ENCODE measurements at regions not wholly inside any gene's neighbourhood (a gene's known extent, or its start where the extent isn't known, plus 50 kb on each side); places are given as distances from the start of the nearest gene placed in this dataset.

DNA sequence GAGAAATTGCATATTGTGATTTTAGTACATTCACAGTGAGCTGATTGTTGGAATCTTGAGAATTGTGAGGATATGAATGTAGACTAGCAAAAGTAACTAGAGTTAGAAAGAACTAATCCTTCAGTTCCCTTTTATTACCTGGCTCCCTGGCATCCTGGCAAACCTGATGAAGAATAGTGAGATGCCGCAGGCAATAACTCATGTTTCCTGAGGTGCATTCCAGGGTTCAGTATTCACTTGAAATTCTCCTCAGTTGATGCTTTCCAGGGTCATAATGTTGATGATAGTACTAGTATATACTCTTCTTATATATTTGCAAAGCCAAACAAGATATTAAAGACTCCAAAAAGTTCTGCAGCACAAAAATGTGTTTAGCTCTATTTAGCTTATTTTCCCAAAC, 432.1 kb upstream of the CELF4 start:
- H3K27ac ChIP-seq (ENCODE audit: low read length), result no peak overlapping the region
- H3K36me3 ChIP-seq (ENCODE audit: insufficient read depth, low read length), result no peaks in the 10 kb centered on the region
- no peaks in the 10 kb centered on the region for H3K27me3 ChIP-seq (ENCODE audit: low read length)
- no peaks in the 10 kb centered on the region for H3K4me1 ChIP-seq (ENCODE audit: low read length)
- no peaks in the 10 kb centered on the region for H4K20me1 ChIP-seq (ENCODE audit: insufficient read depth, low read depth, low read length)
- H2AFZ ChIP-seq (ENCODE audit: low read length), result no peak overlapping the region
- H3K9me2 ChIP-seq (replicated peaks; ENCODE audit: insufficient read depth, low read length), result no peaks in the 10 kb centered on the region
- no peaks in the 10 kb centered on the region for H3K79me2 ChIP-seq (ENCODE audit: low read length)
- DNase-seq, result no peak
- no peak overlapping the region for H3K9ac ChIP-seq (ENCODE audit: low read length)
- H3K9me3 ChIP-seq (ENCODE audit: low read length), result peaks cover 22% of the 10 kb centered on the region
- H3K4me2 ChIP-seq (ENCODE audit: low read depth, low read length, poor library complexity, severe bottlenecking), result no peak overlapping the region
- no peak overlapping the region for H3K4me3 ChIP-seq (ENCODE audit: low read length)

DNA sequence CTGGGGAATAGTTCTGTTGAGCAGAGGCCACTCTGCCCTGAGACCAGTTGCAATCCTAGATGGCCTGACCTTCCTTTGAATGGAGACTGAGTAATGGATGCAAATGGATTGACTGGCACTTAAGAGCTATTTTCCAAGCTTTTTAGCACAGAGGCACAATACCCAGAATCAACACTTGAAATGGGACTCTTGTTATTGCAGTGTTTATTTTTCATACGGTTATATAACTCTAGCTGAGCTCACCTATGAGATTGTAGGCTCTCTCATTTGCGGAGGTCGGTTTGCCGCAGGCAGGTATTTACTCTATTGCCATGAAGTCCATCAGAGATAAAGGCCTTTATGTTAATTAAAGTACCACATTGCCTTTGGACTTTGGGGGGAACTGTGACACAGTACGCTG, 422.3 kb upstream of the CELF4 start:
- no peaks in the 10 kb centered on the region for H3K27me3 ChIP-seq (ENCODE audit: low read length)
- no peaks in the 10 kb centered on the region for H4K20me1 ChIP-seq (ENCODE audit: insufficient read depth, low read depth, low read length)
- H3K4me2 ChIP-seq (ENCODE audit: low read depth, low read length, poor library complexity, severe bottlenecking), result no peak overlapping the region
- H3K27ac ChIP-seq (ENCODE audit: low read length), result no peak overlapping the region
- no peaks in the 10 kb centered on the region for H3K79me2 ChIP-seq (ENCODE audit: low read length)
- no peak overlapping the region for H3K9ac ChIP-seq (ENCODE audit: low read length)
- no peaks in the 10 kb centered on the region for H3K36me3 ChIP-seq (ENCODE audit: insufficient read depth, low read length)
- H3K9me2 ChIP-seq (replicated peaks; ENCODE audit: insufficient read depth, low read length), result no peaks in the 10 kb centered on the region
- H2AFZ ChIP-seq (ENCODE audit: low read length), result no peak overlapping the region
- H3K4me3 ChIP-seq (ENCODE audit: low read length), result no peak overlapping the region
- no peaks in the 10 kb centered on the region for H3K4me1 ChIP-seq (ENCODE audit: low read length)
- DNase-seq, result no peak
- H3K9me3 ChIP-seq (ENCODE audit: low read length), result peaks cover 13% of the 10 kb centered on the region

DNA sequence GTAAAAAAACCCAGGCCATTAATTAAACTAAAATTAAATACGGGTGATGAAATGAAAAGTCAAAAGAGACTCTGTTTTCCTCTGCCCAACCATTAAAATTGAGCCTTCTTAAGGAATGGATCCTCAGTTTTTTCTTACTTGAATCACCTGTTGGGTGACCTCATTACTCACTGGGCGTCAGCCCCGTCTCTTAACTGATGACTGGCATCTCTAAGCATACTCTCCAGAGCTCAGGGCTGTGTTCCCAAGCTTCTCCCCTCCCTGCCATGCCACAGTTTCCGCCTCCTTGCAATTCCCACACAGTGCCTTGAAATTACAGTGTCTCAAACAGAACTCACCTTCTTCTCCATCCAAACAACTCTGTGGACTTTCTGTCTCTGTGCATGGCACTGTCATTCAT, 421.1 kb upstream of the CELF4 start:
- peaks cover 9% of the 10 kb centered on the region for H3K9me3 ChIP-seq (ENCODE audit: low read length)
- H3K9ac ChIP-seq (ENCODE audit: low read length), result no peak overlapping the region
- no peak overlapping the region for H3K4me2 ChIP-seq (ENCODE audit: low read depth, low read length, poor library complexity, severe bottlenecking)
- H3K4me1 ChIP-seq (ENCODE audit: low read length), result no peaks in the 10 kb centered on the region
- H3K9me2 ChIP-seq (replicated peaks; ENCODE audit: insufficient read depth, low read length), result no peaks in the 10 kb centered on the region
- DNase-seq, result no peak
- no peaks in the 10 kb centered on the region for H3K36me3 ChIP-seq (ENCODE audit: insufficient read depth, low read length)
- no peak overlapping the region for H2AFZ ChIP-seq (ENCODE audit: low read length)
- no peaks in the 10 kb centered on the region for H3K79me2 ChIP-seq (ENCODE audit: low read length)
- no peaks in the 10 kb centered on the region for H4K20me1 ChIP-seq (ENCODE audit: insufficient read depth, low read depth, low read length)
- H3K27ac ChIP-seq (ENCODE audit: low read length), result no peak overlapping the region
- H3K4me3 ChIP-seq (ENCODE audit: low read length), result no peak overlapping the region
- no peaks in the 10 kb centered on the region for H3K27me3 ChIP-seq (ENCODE audit: low read length)

DNA sequence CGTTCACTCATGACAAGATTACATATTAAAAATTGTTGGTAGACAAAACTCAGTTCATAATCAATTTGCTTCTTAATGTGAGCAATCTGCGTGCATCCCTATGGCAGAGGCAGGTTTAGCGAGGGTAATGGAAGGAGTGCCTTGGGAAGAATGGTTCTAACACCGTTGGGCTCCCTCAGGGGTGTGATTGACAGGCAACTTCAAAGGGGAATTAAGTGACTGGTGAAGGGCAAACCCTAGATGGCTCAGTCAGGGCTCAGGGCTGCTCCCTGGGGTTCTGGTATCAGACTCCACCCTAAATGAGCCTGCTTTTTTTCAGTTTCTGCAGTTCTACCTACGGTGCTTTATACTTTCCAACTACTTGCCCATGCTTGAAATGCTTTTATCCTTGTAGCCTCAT, 419.5 kb upstream of the CELF4 start:
- Histone ChIP-seq H4K20me1 (ENCODE audit: insufficient read depth, low read depth, low read length) (no peaks in the 10 kb centered on the region), H3K9ac (ENCODE audit: low read length) (no peak overlapping the region), H2AFZ (ENCODE audit: low read length) (no peak overlapping the region), H3K36me3 (ENCODE audit: insufficient read depth, low read length) (no peaks in the 10 kb centered on the region), H3K9me3 (ENCODE audit: low read length) (peaks cover 8% of the 10 kb centered on the region), H3K4me3 (ENCODE audit: low read length) (no peak overlapping the region), H3K27me3 (ENCODE audit: low read length) (no peaks in the 10 kb centered on the region), H3K79me2 (ENCODE audit: low read length) (no peaks in the 10 kb centered on the region), H3K9me2 (replicated peaks; ENCODE audit: insufficient read depth, low read length) (no peaks in the 10 kb centered on the region), H3K4me2 (ENCODE audit: low read depth, low read length, poor library complexity, severe bottlenecking) (no peak overlapping the region), H3K4me1 (ENCODE audit: low read length) (no peaks in the 10 kb centered on the region), H3K27ac (ENCODE audit: low read length) (no peak overlapping the region)
- no peak for DNase-seq

DNA sequence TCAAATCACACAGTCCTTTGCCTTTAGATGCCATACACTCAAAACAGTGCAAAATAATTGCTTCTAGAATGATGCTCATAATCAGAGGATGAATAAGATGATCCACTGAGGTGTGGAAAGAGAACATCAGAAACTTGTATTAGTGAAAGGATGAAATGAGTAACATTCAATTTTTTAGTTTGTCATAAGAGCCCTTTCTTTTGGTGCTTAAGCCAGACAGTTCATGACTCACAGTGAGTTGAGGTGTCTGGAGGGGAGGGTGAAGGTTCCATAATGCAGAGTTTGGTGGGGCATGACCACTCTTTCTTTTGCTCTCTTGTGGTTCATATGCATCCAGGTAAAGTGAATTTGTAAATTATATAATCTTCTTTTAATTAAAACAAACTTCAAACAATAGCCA, 415.0 kb upstream of the CELF4 start:
- Histone ChIP-seq H2AFZ (ENCODE audit: low read length) (no peak overlapping the region), H3K9ac (ENCODE audit: low read length) (no peak overlapping the region), H3K27ac (ENCODE audit: low read length) (no peak overlapping the region), H3K4me1 (ENCODE audit: low read length) (no peaks in the 10 kb centered on the region), H3K79me2 (ENCODE audit: low read length) (no peaks in the 10 kb centered on the region), H4K20me1 (ENCODE audit: insufficient read depth, low read depth, low read length) (no peaks in the 10 kb centered on the region), H3K4me2 (ENCODE audit: low read depth, low read length, poor library complexity, severe bottlenecking) (no peak overlapping the region), H3K9me2 (replicated peaks; ENCODE audit: insufficient read depth, low read length) (no peaks in the 10 kb centered on the region), H3K27me3 (ENCODE audit: low read length) (no peaks in the 10 kb centered on the region), H3K36me3 (ENCODE audit: insufficient read depth, low read length) (no peaks in the 10 kb centered on the region), H3K4me3 (ENCODE audit: low read length) (no peak overlapping the region), H3K9me3 (ENCODE audit: low read length) (peaks cover 16% of the 10 kb centered on the region; the same call in 1 of the 2 replicates)
- no peak for DNase-seq

DNA sequence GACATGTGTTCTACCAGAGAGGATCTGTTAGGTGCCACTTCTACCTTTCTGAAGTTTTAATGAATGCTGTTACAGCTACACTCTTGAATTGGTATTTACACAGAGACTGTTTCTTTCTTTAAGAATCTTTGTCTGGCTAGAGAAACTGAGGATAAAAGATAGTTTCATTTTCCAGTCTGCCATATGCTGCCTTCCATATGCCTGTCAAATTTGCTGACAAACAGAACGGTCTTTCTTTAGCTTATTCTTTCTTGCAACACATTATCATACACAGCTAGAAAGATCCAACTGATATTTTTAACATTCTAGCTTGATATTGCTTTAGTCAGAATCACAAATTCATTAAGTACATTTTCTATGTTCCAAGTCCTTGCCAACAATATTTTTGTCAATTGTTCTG, 409.8 kb upstream of the CELF4 start:
- Histone ChIP-seq H3K36me3 (ENCODE audit: insufficient read depth, low read length) (no peaks in the 10 kb centered on the region), H3K9me2 (replicated peaks; ENCODE audit: insufficient read depth, low read length) (no peaks in the 10 kb centered on the region), H3K4me1 (ENCODE audit: low read length) (no peaks in the 10 kb centered on the region), H3K4me2 (ENCODE audit: low read depth, low read length, poor library complexity, severe bottlenecking) (no peak overlapping the region), H3K9me3 (ENCODE audit: low read length) (peaks cover 16% of the 10 kb centered on the region), H2AFZ (ENCODE audit: low read length) (no peak overlapping the region), H3K27me3 (ENCODE audit: low read length) (no peaks in the 10 kb centered on the region), H3K4me3 (ENCODE audit: low read length) (no peak overlapping the region), H3K79me2 (ENCODE audit: low read length) (no peaks in the 10 kb centered on the region), H3K9ac (ENCODE audit: low read length) (no peak overlapping the region), H3K27ac (ENCODE audit: low read length) (no peak overlapping the region), H4K20me1 (ENCODE audit: insufficient read depth, low read depth, low read length) (no peaks in the 10 kb centered on the region)
- DNase-seq, result no peak

DNA sequence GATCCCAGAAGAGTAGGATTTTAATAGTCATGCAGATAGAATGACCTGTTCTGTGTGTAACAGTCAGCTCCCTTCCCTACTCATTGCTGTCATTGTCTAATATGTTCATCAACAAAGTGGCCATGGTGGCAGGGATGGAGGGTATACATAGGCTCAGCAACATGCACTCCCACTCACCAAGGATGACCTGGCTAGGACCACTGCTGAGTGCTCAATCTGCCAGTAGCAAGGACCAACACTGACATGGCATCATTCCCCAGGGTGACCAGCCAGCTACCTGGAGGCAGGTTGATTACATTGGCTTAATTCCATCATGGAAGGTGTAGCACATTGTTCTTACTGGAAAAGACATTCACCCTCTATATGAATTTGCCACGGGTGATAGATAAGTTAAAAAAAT, 401.7 kb upstream of the CELF4 start:
- no peaks in the 10 kb centered on the region for H4K20me1 ChIP-seq (ENCODE audit: insufficient read depth, low read depth, low read length)
- H3K4me2 ChIP-seq (ENCODE audit: low read depth, low read length, poor library complexity, severe bottlenecking), result no peak overlapping the region
- H3K4me1 ChIP-seq (ENCODE audit: low read length), result no peaks in the 10 kb centered on the region
- H3K79me2 ChIP-seq (ENCODE audit: low read length), result no peaks in the 10 kb centered on the region
- no peaks in the 10 kb centered on the region for H3K36me3 ChIP-seq (ENCODE audit: insufficient read depth, low read length)
- H3K4me3 ChIP-seq (ENCODE audit: low read length), result no peak overlapping the region
- H3K9me3 ChIP-seq (ENCODE audit: low read length), result peaks cover 14% of the 10 kb centered on the region
- H2AFZ ChIP-seq (ENCODE audit: low read length), result no peak overlapping the region
- H3K9me2 ChIP-seq (replicated peaks; ENCODE audit: insufficient read depth, low read length), result no peaks in the 10 kb centered on the region
- no peak overlapping the region for H3K27ac ChIP-seq (ENCODE audit: low read length)
- no peak for DNase-seq
- no peak overlapping the region for H3K9ac ChIP-seq (ENCODE audit: low read length)
- no peaks in the 10 kb centered on the region for H3K27me3 ChIP-seq (ENCODE audit: low read length)

DNA sequence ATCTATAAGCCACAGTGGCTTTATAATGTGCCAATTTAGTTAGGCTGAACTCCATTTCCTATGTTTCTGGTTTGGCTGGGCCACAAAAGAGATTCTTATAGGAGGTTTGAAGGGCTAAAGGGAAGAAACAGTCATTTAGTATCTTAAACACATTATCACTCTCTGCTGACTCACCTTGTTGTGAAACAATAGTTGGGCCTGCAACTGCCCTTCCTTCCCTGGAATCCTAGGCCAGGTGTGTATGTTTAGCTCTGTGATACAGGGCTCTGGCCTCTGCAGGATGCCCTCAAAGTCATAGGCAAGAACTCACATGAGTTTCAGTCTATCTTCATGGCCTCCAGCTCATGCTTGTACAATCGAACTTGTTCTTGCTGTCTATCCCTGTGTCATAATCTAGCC, 400.0 kb upstream of the CELF4 start:
- no peak overlapping the region for H3K4me2 ChIP-seq (ENCODE audit: low read depth, low read length, poor library complexity, severe bottlenecking)
- H3K36me3 ChIP-seq (ENCODE audit: insufficient read depth, low read length), result no peaks in the 10 kb centered on the region
- no peak overlapping the region for H3K9ac ChIP-seq (ENCODE audit: low read length)
- H3K9me3 ChIP-seq (ENCODE audit: low read length), result peaks cover 23% of the 10 kb centered on the region
- H2AFZ ChIP-seq (ENCODE audit: low read length), result no peak overlapping the region
- no peaks in the 10 kb centered on the region for H3K9me2 ChIP-seq (replicated peaks; ENCODE audit: insufficient read depth, low read length)
- H3K27ac ChIP-seq (ENCODE audit: low read length), result no peak overlapping the region
- H3K4me1 ChIP-seq (ENCODE audit: low read length), result no peaks in the 10 kb centered on the region
- no peaks in the 10 kb centered on the region for H3K79me2 ChIP-seq (ENCODE audit: low read length)
- no peaks in the 10 kb centered on the region for H4K20me1 ChIP-seq (ENCODE audit: insufficient read depth, low read depth, low read length)
- H3K27me3 ChIP-seq (ENCODE audit: low read length), result no peaks in the 10 kb centered on the region
- DNase-seq, result no peak
- no peak overlapping the region for H3K4me3 ChIP-seq (ENCODE audit: low read length)

DNA sequence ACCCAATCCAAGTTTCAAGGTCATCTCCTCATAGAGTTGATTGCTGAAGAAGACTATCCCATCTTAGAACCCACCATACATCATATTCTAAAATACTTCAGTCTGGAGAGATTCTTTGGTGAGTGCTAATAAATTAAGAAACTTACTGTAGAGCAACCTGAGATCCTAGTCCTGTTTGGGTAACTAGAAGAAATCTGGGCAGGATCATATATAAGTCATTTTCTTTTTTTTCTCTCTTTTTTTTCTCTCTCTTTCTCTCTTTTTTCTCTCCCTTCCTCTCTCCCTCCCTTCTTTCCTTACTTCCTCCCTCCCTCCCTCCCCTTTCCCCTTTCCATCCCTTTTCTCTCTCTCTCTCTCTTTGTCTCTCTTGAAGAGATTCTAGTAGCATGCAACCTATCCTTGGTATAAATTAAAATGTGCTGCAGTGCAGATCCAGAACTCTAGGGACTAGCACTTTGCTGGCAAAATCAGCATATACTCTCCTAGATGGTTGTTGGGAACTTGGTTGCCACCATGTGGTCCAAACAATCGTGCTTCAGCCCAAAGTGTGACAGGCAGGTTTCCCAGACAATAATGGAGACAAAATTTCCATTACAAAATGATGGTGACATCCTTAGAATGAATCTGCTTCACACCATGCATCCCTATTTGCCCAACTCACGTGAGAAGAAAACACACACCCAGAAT, 399.4 kb upstream of the CELF4 start:
- Histone ChIP-seq H3K4me1 (ENCODE audit: low read length) (no peaks in the 10 kb centered on the region), H2AFZ (ENCODE audit: low read length) (no peak overlapping the region), H3K27me3 (ENCODE audit: low read length) (no peaks in the 10 kb centered on the region), H3K9me3 (ENCODE audit: low read length) (peaks cover 23% of the 10 kb centered on the region), H3K4me3 (ENCODE audit: low read length) (no peak overlapping the region), H4K20me1 (ENCODE audit: insufficient read depth, low read depth, low read length) (no peaks in the 10 kb centered on the region), H3K4me2 (ENCODE audit: low read depth, low read length, poor library complexity, severe bottlenecking) (no peak overlapping the region), H3K36me3 (ENCODE audit: insufficient read depth, low read length) (no peaks in the 10 kb centered on the region), H3K9ac (ENCODE audit: low read length) (no peak overlapping the region), H3K9me2 (replicated peaks; ENCODE audit: insufficient read depth, low read length) (no peaks in the 10 kb centered on the region), H3K27ac (ENCODE audit: low read length) (no peak overlapping the region), H3K79me2 (ENCODE audit: low read length) (no peaks in the 10 kb centered on the region)
- no peak for DNase-seq

All from Karpas-422 (cell line).